ENCODE measurements at regions not wholly inside any gene's neighbourhood (a gene's known extent, or its start where the extent isn't known, plus 50 kb on each side); places are given as distances from the start of the nearest gene placed in this dataset.
"Not testable (repeated sequence)": the region's sequence is repeated elsewhere in the genome, so short reads cannot be mapped to it uniquely, and the experiment has no call there.

DNA sequence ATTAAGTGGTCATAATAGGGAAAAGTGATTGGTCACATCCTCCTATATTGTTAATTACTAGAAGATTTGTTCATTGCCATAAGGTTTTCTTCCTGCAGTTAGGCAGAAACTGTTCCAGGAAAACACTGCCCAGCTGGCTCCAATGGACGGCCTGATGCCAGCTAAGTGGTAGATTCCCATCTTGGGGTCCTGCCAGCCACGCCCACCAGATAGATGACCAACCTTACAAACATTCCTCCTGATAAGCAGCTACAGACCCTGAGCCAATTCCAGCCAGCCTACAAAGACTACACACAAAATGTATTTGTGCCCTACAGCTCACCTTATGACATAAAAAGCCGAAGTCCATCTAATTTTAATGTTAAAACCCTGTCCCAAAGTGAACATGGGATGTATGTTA, 685.9 kb upstream of the USP15 start:
- ChIA-PET POLR2A (no interaction called here), CTCF (no interaction called here)
- no peaks in the 10 kb centered on the region for H3K27me3 ChIP-seq (ENCODE audit: control insufficient read depth, insufficient read depth, low read length)
- peaks cover 2% of the 10 kb centered on the region; the same call in 1 of the 2 replicates for H3K9me3 ChIP-seq (ENCODE audit: control insufficient read depth, insufficient read depth, low read length)
- DNase-seq (ENCODE audit: low read depth, low spot score) = no peak
- TF ChIP-seq, protein P1, sequence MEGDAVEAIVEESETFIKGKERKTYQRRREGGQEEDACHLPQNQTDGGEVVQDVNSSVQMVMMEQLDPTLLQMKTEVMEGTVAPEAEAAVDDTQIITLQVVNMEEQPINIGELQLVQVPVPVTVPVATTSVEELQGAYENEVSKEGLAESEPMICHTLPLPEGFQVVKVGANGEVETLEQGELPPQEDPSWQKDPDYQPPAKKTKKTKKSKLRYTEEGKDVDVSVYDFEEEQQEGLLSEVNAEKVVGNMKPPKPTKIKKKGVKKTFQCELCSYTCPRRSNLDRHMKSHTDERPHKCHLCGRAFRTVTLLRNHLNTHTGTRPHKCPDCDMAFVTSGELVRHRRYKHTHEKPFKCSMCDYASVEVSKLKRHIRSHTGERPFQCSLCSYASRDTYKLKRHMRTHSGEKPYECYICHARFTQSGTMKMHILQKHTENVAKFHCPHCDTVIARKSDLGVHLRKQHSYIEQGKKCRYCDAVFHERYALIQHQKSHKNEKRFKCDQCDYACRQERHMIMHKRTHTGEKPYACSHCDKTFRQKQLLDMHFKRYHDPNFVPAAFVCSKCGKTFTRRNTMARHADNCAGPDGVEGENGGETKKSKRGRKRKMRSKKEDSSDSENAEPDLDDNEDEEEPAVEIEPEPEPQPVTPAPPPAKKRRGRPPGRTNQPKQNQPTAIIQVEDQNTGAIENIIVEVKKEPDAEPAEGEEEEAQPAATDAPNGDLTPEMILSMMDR (IDR thresholded peaks at IDR 0.05; ENCODE audit: low read depth, low read length) = no peak
- no peak overlapping the region for H3K27ac ChIP-seq (ENCODE audit: low read depth, low read length)
- H3K4me3 ChIP-seq (ENCODE audit: low read depth, low read length) = no peak overlapping the region

DNA sequence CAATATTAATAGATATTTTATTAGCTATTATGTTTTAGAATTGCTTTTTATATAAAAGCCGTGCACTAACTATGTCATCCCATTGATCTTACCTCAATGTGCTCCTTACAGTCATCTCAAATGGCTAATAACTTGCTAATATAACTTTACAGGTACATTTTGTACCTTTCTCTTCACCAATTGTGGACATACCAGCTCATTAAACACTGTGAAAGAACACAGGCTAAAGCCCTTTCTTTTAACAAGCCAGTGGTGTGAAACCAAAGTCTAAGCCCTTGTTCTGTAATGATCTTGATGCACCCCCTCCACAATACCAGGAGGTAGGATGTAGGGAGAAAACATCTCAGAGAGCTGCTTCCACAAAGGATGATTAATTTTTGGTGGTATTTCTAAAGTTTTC, 675.3 kb upstream of the USP15 start:
- CTCF ChIA-PET = no interaction called here
- H3K27ac ChIP-seq (ENCODE audit: low read depth, low read length) = no peak overlapping the region
- H3K9me3 ChIP-seq (ENCODE audit: control insufficient read depth, insufficient read depth, low read length) = peaks cover 24% of the 10 kb centered on the region
- TF ChIP-seq, protein P1 (IDR thresholded peaks at IDR 0.05; ENCODE audit: low read depth, low read length) = no peak
- no peak overlapping the region for H3K4me3 ChIP-seq (ENCODE audit: low read depth, low read length)
- no peaks in the 10 kb centered on the region for H3K27me3 ChIP-seq (ENCODE audit: control insufficient read depth, insufficient read depth, low read length)
- no peak for DNase-seq (ENCODE audit: low read depth, low spot score)
- POLR2A ChIA-PET = no interaction called here

DNA sequence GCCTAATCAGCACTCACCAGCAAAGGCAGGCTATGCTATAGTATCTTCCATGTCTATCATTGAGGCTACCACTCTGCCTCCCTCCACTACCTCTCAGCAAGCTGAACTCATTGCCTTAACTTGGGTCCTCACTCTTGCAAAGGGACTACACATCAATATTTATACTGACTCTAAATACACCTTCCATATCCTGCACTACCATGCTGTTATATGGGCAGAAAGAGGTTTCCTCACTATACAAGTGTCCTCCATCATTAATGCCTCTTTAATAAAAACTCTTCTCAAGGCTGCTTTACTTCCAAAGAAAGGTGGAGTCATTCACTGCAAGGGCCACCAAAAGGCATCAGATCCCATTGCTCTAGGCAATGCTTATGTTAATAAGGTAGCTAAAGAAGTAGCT, 669.3 kb upstream of the USP15 start:
- POLR2A ChIA-PET; DNase-seq (ENCODE audit: low read depth, low spot score); H3K4me3 ChIP-seq (ENCODE audit: low read depth, low read length); H3K27me3 ChIP-seq (ENCODE audit: control insufficient read depth, insufficient read depth, low read length); CTCF ChIA-PET; H3K27ac ChIP-seq (ENCODE audit: low read depth, low read length): not testable (repeated sequence)
- peaks cover 21% of the 10 kb centered on the region for H3K9me3 ChIP-seq (ENCODE audit: control insufficient read depth, insufficient read depth, low read length)

DNA sequence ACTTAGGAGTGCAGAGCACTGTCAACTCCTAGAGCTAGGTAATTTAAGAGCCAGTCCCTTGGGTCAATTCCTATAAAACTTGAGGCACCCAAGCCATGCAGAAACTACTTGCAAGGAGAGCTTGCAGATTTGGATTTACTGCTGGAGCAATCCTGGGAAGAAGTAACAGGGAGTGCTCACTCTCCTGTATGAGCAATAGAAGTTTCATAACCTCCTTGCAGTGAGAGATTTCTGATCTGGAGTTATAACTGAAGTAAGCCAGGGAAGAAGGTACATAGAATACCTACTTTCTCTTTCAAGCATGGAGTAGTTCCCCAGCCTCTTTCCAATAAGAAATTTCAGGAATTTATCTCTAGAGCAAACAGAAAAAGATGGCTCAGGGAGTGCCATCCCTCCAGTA, 650.1 kb upstream of the USP15 start:
- no peak overlapping the region for H3K27ac ChIP-seq (ENCODE audit: low read depth, low read length)
- H3K4me3 ChIP-seq (ENCODE audit: low read depth, low read length) = no peak overlapping the region
- POLR2A ChIA-PET = no interaction called here
- no peak for DNase-seq (ENCODE audit: low read depth, low spot score)
- TF ChIP-seq, protein P1 (IDR thresholded peaks at IDR 0.05; ENCODE audit: low read depth, low read length) = no peak
- no peaks in the 10 kb centered on the region for H3K27me3 ChIP-seq (ENCODE audit: control insufficient read depth, insufficient read depth, low read length)
- CTCF ChIA-PET = no interaction called here
- H3K9me3 ChIP-seq (ENCODE audit: control insufficient read depth, insufficient read depth, low read length) = peaks cover 4% of the 10 kb centered on the region; the same call in 1 of the 2 replicates

DNA sequence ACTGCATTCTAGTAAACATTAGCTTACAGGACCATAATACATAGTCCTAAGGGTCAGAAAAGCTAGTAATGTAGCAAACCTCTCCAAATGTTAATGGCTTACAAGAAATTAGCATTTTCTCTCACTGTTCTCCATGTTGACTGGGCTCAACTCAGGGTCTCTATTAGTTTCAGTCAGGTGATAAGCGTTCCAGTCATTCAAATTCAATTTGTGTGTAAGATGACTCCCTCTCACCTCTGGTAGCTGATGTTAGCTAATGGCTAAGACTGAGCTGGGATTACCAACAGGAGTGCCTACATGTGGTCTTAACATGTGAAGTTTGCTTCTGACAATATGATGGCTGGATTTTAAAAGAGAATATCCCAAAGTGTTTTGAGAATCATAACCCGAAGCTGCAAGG, 630.5 kb upstream of the USP15 start:
- Histone ChIP-seq H3K27ac (ENCODE audit: low read depth, low read length) (no peak overlapping the region), H3K4me3 (ENCODE audit: low read depth, low read length) (no peak overlapping the region), H3K9me3 (ENCODE audit: control insufficient read depth, insufficient read depth, low read length) (peaks cover 4% of the 10 kb centered on the region; the same call in 1 of the 2 replicates), H3K27me3 (ENCODE audit: control insufficient read depth, insufficient read depth, low read length) (no peaks in the 10 kb centered on the region)
- TF ChIP-seq, protein P1 (IDR thresholded peaks at IDR 0.05; ENCODE audit: low read depth, low read length) = no peak
- CTCF ChIA-PET = no interaction called here
- DNase-seq (ENCODE audit: low read depth, low spot score) = no peak
- POLR2A ChIA-PET = no interaction called here

DNA sequence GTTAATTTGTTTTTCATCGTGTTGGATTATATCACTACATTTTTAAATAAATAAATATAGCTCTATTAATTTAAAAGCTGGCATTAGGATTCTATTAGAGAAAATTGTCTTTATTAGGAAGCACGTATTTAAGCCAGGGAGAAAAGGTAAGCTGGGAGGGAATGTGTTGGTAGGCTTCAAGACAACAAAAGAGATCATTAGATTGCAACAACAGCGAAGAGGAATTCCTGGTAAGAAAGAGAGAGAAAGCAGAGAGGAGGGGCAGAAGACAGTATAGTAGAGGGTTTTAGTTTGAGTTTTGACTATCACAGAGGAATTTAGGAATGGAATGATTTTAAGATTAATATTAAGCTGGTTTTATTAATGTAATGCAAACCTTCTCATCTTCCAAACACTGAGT, 613.6 kb upstream of the USP15 start:
- no peak overlapping the region for H3K27ac ChIP-seq (ENCODE audit: low read depth, low read length)
- DNase-seq (ENCODE audit: low read depth, low spot score) = no peak
- TF ChIP-seq, protein P1 (IDR thresholded peaks at IDR 0.05; ENCODE audit: low read depth, low read length) = no peak
- no peaks in the 10 kb centered on the region; the same call in 1 of the 2 replicates for H3K9me3 ChIP-seq (ENCODE audit: control insufficient read depth, insufficient read depth, low read length)
- ChIA-PET POLR2A (interaction anchor here (0.7 kb wide), 1 partner anchor 801 kb away, joined by 3 read pairs; no protein-coding TSS in a partner anchor), CTCF (interaction anchor here (1.0 kb wide), 1 partner anchor 43 kb away, joined by 3 read pairs; no protein-coding TSS in a partner anchor)
- H3K27me3 ChIP-seq (ENCODE audit: control insufficient read depth, insufficient read depth, low read length) = no peaks in the 10 kb centered on the region
- no peak overlapping the region for H3K4me3 ChIP-seq (ENCODE audit: low read depth, low read length)
